Lower leg skin (tissue), 4 donors: ENCODE measurements at regions not wholly inside any gene's neighbourhood (a gene's known extent, or its start where the extent isn't known, plus 50 kb on each side); places are given as distances from the start of the nearest gene placed in this dataset.
"Not testable (repeated sequence)": the region's sequence is repeated elsewhere in the genome, so short reads cannot be mapped to it uniquely, and the experiment has no call there.

ENCODE experiments used
- DNase-seq, 2 donors: peaks; one replicate each; pipeline ENCODE4 v3.0.0-alpha.2; 2019; ENCODE audit warnings: low spot score in 2 of 2
- H3K4me3 ChIP-seq: fragments of 200-600 bp; sonication (generic); 2 replicates; pipeline ENCODE4 v1.5.1; 2017; ENCODE audit warnings: mild to moderate bottlenecking, low read depth; ENCODE audit not compliant: poor library complexity, severe bottlenecking
- CTCF ChIP-seq, 3 donors: fragments of 450-650 bp; IDR thresholded peaks; one replicate each; pipeline ENCODE4 v1.5.1; 2016; ENCODE audit warnings: antibody characterized with exemption in 3 of 3, mild to moderate bottlenecking in 3 of 3, moderate library complexity in 2 of 3
- POLR2A ChIP-seq, 2 donors: fragments of 450-650 bp; IDR thresholded peaks; one replicate each; pipeline ENCODE4 v1.6.1; 2016 to 2017; ENCODE audit warnings: antibody characterized with exemption in 2 of 2, mild to moderate bottlenecking in 1 of 2, moderate library complexity in 1 of 2
- WGBS, 2 donors: methylation state at CpG; one replicate each; pipeline ENCODE4 v1.1.5; 2018; 5-methylcytosine and 5-hydroxymethylcytosine counted together
- intact Hi-C: fragments of 100-400 bp; cut with DNase I; formaldehyde crosslinking; loops from one replicate; pipeline ENCODE4 v1.15.0; 2023; ENCODE audit warnings: low total_unique reads

- no peak overlapping the region for H3K4me3 ChIP-seq
- no peak for DNase-seq
- intact Hi-C loops, result no loop called here
- TF ChIP-seq POLR2A (IDR thresholded peaks at IDR 0.05) (no peak), CTCF (IDR thresholded peaks at IDR 0.05) (no peak)
- 69 to 72% methylated on average over 4 of the region's 4 CpGs for WGBS, 2 donors
Measured at GRCh38 chr2:16066261-16067036, 126.1 kb downstream of the MYCN start.

GRCh38 chr2:16065272-16066069 lies 125.1 kb downstream of the MYCN start:
- WGBS, 2 donors, result 67 to 71% methylated on average over 4 of the region's 4 CpGs

GRCh38 chr2:16064745-16065144 lies 124.4 kb downstream of the MYCN start:
- intact Hi-C loops, result no loop called here

More at GRCh38 chr2:16065272-16066069, 125.1 kb downstream of the MYCN start:
- intact Hi-C loops, DNase-seq, H3K4me3 ChIP-seq: not testable (repeated sequence)

GRCh38 chr2:16063955-16064633 lies 123.7 kb downstream of the MYCN start:
- intact Hi-C loops, result no loop called here
- TF ChIP-seq CTCF (IDR thresholded peaks at IDR 0.05) (no peak), POLR2A (IDR thresholded peaks at IDR 0.05) (no peak)
- WGBS, 2 donors, result 86 to 90% methylated on average over 4 of the region's 4 CpGs
- no peak for DNase-seq
- no peak overlapping the region for H3K4me3 ChIP-seq

More at GRCh38 chr2:16064745-16065144, 124.4 kb downstream of the MYCN start:
- DNase-seq, result no peak
- no peak overlapping the region for H3K4me3 ChIP-seq
- TF ChIP-seq POLR2A (IDR thresholded peaks at IDR 0.05) (no peak), CTCF (IDR thresholded peaks at IDR 0.05) (no peak)
- WGBS, 2 donors, result 77 to 87% methylated on average over 2 of the region's 2 CpGs

- TF ChIP-seq CTCF (IDR thresholded peaks at IDR 0.05) (no peak), POLR2A (IDR thresholded peaks at IDR 0.05) (no peak)
- intact Hi-C loops, result no loop called here
- WGBS, 2 donors, result 69 to 88% methylated on average over 4 of the region's 4 CpGs
- no peak overlapping the region for H3K4me3 ChIP-seq
- no peak for DNase-seq
Measured at GRCh38 chr2:16063251-16063850, 123.0 kb downstream of the MYCN start.
